ENCODE measurements at regions not wholly inside any gene's neighbourhood (a gene's known extent, or its start where the extent isn't known, plus 50 kb on each side); places are given as distances from the start of the nearest gene placed in this dataset.

- DNase-seq (ENCODE audit: low read depth), result no peak
- no peak overlapping the region for H3K4me3 ChIP-seq (ENCODE audit: low read length)
Measured at GRCh38 chr5:74988273-74988983, 63.9 kb downstream of the GCNT4 start.

GRCh38 chr5:74978345-74978744 is 74.0 kb downstream of the GCNT4 start:
- no peak for DNase-seq (ENCODE audit: low read depth)
- H3K4me3 ChIP-seq (ENCODE audit: low read length), result no peak overlapping the region
- TF ChIP-seq CTCF (conservative IDR thresholded peaks at IDR 0.05; ENCODE audit: low read depth, low read length), result no peak

More at GRCh38 chr5:74988273-74988983, 63.9 kb downstream of the GCNT4 start:
- TF ChIP-seq CTCF (conservative IDR thresholded peaks at IDR 0.05; ENCODE audit: low read depth, low read length), result no peak

GRCh38 chr5:74977471-74977870 is 74.9 kb downstream of the GCNT4 start:
- no peak for TF ChIP-seq CTCF (conservative IDR thresholded peaks at IDR 0.05; ENCODE audit: low read depth, low read length)
- H3K4me3 ChIP-seq (ENCODE audit: low read length), result no peak overlapping the region
- no peak for DNase-seq (ENCODE audit: low read depth)

GRCh38 chr5:74976651-74977050 is 75.7 kb downstream of the GCNT4 start:
- DNase-seq (ENCODE audit: low read depth), result no peak
- no peak overlapping the region for H3K4me3 ChIP-seq (ENCODE audit: low read length)
- no peak for TF ChIP-seq CTCF (conservative IDR thresholded peaks at IDR 0.05; ENCODE audit: low read depth, low read length)

- no peak for TF ChIP-seq CTCF (conservative IDR thresholded peaks at IDR 0.05; ENCODE audit: low read depth, low read length)
- no peak for DNase-seq (ENCODE audit: low read depth)
- H3K4me3 ChIP-seq (ENCODE audit: low read length), result no peak overlapping the region
Measured at GRCh38 chr5:74975582-74975981, 76.8 kb downstream of the GCNT4 start.

GRCh38 chr5:74974451-74975091 is 77.8 kb downstream of the GCNT4 start:
- H3K4me3 ChIP-seq (ENCODE audit: low read length), result no peak overlapping the region
- DNase-seq (ENCODE audit: low read depth), result no peak
- TF ChIP-seq CTCF (conservative IDR thresholded peaks at IDR 0.05; ENCODE audit: low read depth, low read length), result no peak

- TF ChIP-seq CTCF (conservative IDR thresholded peaks at IDR 0.05; ENCODE audit: low read depth, low read length), result no peak
- no peak overlapping the region for H3K4me3 ChIP-seq (ENCODE audit: low read length)
- DNase-seq (ENCODE audit: low read depth), result no peak
Measured at GRCh38 chr5:74973694-74974093, 78.7 kb downstream of the GCNT4 start.
